ENCODE measurements at regions not wholly inside any gene's neighbourhood (a gene's known extent, or its start where the extent isn't known, plus 50 kb on each side); places are given as distances from the start of the nearest gene placed in this dataset.

DNA sequence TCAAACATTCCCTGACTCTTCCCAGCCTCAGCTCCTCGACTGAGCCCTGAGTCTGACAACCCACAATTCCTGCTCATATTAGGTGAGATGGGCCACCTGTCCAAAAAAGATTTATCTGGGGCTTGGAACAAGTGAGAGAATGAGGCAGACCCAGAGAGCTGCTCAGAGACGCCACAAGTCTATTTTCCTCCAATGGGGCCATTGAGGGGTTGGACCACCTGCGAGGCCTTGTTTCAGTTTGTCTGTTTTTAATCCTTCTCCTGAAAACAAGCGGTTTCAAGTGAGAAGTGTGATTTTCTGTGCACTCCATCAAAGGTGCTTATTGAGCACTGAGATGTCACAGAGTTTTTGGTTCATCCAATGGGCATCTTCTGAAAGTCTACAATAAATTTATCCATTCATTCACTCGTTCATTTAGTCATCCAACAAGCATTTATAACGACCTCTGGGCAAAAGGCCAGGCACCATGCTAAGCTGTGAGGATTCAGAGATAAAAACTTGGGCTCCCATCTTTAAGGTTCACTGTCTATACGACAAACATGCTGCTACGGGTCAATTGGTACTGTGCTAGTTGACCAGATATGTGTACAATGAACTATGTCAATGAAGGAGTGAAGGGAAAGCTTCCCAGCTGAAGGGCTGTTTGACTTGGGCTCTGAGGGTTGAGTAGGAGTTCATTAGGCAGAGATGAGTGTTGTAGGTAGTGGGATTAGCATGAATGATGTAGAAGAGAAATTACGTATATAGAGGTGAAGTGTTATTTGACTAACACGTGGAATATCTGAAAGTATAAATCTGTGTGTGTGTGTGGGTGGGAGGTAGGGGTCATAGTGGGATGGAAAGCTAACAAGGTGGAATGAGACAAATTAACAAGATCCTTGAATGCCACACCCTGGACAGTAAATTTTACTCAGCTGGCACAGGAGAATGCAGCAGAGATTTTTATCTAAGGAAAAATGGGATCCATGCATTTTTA is 168.9 kb downstream of the MIAT start:
- Histone ChIP-seq H3K27ac (ENCODE audit: low read depth, low read length) (no peak overlapping the region), H3K27me3 (ENCODE audit: insufficient read depth, low read length) (peaks cover 4% of the 10 kb centered on the region), H3K9ac (ENCODE audit: low read length) (no peak overlapping the region), H2AFZ (ENCODE audit: low read depth, low read length) (no peak overlapping the region), H3K36me3 (ENCODE audit: insufficient read depth, low read length) (no peaks in the 10 kb centered on the region), H3K4me1 (ENCODE audit: insufficient read depth, low read length) (peaks cover 6% of the 10 kb centered on the region), H3K4me3 (ENCODE audit: insufficient read depth, low read depth, low read length) (no peak overlapping the region), H3K4me2 (ENCODE audit: low read length) (no peak overlapping the region), H3K79me2 (ENCODE audit: insufficient read depth, low read length) (no peaks in the 10 kb centered on the region), H3K9me3 (ENCODE audit: insufficient read depth, low read depth, low read length) (no peaks in the 10 kb centered on the region), H4K20me1 (ENCODE audit: insufficient read depth, low read length) (no peaks in the 10 kb centered on the region)
- Mint-ChIP-seq H3K9me3 (ENCODE audit: unreplicated experiment) (no peaks in the 10 kb centered on the region), H3K27ac (ENCODE audit: unreplicated experiment) (no peak overlapping the region), H3K4me1 (ENCODE audit: low read depth, unreplicated experiment) (peaks cover 3% of the 10 kb centered on the region), H3K27me3 (ENCODE audit: low read depth, unreplicated experiment) (peaks cover 17% of the 10 kb centered on the region), H3K4me3 (ENCODE audit: unreplicated experiment) (no peak overlapping the region), H3K36me3 (ENCODE audit: low read depth, unreplicated experiment) (no peaks in the 10 kb centered on the region)
- DNase-seq (ENCODE audit: low read depth) (no peak), FAIRE-seq (no peak)
- TF ChIP-seq, protein P1, sequence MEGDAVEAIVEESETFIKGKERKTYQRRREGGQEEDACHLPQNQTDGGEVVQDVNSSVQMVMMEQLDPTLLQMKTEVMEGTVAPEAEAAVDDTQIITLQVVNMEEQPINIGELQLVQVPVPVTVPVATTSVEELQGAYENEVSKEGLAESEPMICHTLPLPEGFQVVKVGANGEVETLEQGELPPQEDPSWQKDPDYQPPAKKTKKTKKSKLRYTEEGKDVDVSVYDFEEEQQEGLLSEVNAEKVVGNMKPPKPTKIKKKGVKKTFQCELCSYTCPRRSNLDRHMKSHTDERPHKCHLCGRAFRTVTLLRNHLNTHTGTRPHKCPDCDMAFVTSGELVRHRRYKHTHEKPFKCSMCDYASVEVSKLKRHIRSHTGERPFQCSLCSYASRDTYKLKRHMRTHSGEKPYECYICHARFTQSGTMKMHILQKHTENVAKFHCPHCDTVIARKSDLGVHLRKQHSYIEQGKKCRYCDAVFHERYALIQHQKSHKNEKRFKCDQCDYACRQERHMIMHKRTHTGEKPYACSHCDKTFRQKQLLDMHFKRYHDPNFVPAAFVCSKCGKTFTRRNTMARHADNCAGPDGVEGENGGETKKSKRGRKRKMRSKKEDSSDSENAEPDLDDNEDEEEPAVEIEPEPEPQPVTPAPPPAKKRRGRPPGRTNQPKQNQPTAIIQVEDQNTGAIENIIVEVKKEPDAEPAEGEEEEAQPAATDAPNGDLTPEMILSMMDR (IDR thresholded peaks at IDR 0.05; ENCODE audit: insufficient read depth, low read depth, low read length): no peak
- no peak for TF ChIP-seq EZH2 (IDR thresholded peaks at IDR 0.05; ENCODE audit: insufficient read depth, low read length)

DNA sequence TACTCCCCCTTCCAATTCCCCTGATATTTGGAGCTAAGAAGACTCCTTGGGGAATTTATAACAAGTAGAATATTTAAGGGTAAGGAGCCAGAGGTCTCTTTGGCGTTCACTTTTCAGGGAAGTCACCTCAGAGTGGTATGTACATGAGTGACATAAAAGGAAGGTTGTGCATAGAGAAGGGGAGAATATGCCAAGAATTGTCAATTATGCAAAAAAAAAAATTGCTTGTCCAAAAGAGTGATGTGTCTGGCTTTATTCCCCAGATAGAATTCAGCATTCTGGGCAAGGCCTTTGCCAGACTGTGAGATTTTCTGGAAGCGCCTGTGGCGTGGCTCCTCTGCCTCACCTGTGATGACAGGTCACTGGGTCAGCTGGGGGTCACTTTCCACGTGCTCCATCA is 170.2 kb downstream of the MIAT start:
- Mint-ChIP-seq H3K4me1 (ENCODE audit: low read depth, unreplicated experiment) (peaks cover 3% of the 10 kb centered on the region), H3K9me3 (ENCODE audit: unreplicated experiment) (no peaks in the 10 kb centered on the region), H3K27ac (ENCODE audit: unreplicated experiment) (no peak overlapping the region), H3K27me3 (ENCODE audit: low read depth, unreplicated experiment) (peaks cover 26% of the 10 kb centered on the region), H3K4me3 (ENCODE audit: unreplicated experiment) (no peak overlapping the region), H3K36me3 (ENCODE audit: low read depth, unreplicated experiment) (peaks cover 2% of the 10 kb centered on the region)
- Histone ChIP-seq H3K27ac (ENCODE audit: low read depth, low read length) (no peak overlapping the region), H3K4me3 (ENCODE audit: insufficient read depth, low read depth, low read length) (no peak overlapping the region), H4K20me1 (ENCODE audit: insufficient read depth, low read length) (no peaks in the 10 kb centered on the region), H3K9me3 (ENCODE audit: insufficient read depth, low read depth, low read length) (no peaks in the 10 kb centered on the region), H3K4me2 (ENCODE audit: low read length) (no peak overlapping the region), H2AFZ (ENCODE audit: low read depth, low read length) (no peak overlapping the region), H3K27me3 (ENCODE audit: insufficient read depth, low read length) (no peaks in the 10 kb centered on the region), H3K9ac (ENCODE audit: low read length) (no peak overlapping the region), H3K4me1 (ENCODE audit: insufficient read depth, low read length) (peaks cover 8% of the 10 kb centered on the region), H3K36me3 (ENCODE audit: insufficient read depth, low read length) (no peaks in the 10 kb centered on the region), H3K79me2 (ENCODE audit: insufficient read depth, low read length) (no peaks in the 10 kb centered on the region)
- FAIRE-seq (no peak), DNase-seq (ENCODE audit: low read depth) (no peak)
- TF ChIP-seq, protein P1 (IDR thresholded peaks at IDR 0.05; ENCODE audit: insufficient read depth, low read depth, low read length): no peak
- no peak for TF ChIP-seq EZH2 (IDR thresholded peaks at IDR 0.05; ENCODE audit: insufficient read depth, low read length)

DNA sequence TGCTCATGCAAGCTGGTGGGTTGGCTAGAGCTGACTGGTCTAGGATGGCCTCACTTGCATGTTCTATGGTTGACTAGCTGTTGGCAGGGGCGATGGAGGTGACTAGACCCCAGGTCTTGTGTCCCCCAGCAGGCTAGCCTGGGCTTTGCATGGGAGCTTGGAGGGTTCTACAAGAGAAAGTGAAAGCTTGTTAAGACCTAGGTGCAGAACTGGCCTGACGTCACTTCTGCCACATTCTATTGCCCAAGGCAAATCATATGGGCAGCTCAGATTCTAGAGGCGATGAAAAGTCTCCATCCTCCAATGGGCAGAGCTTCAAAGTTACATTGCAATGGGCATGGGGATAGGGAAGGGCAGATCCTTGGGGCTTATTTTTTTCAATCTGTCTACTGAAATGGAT is 170.9 kb downstream of the MIAT start:
- Histone ChIP-seq H3K4me1 (ENCODE audit: insufficient read depth, low read length) (peaks cover 8% of the 10 kb centered on the region), H2AFZ (ENCODE audit: low read depth, low read length) (no peak overlapping the region), H3K79me2 (ENCODE audit: insufficient read depth, low read length) (no peaks in the 10 kb centered on the region), H3K4me2 (ENCODE audit: low read length) (no peak overlapping the region), H3K27me3 (ENCODE audit: insufficient read depth, low read length) (no peaks in the 10 kb centered on the region), H3K27ac (ENCODE audit: low read depth, low read length) (no peak overlapping the region), H3K4me3 (ENCODE audit: insufficient read depth, low read depth, low read length) (no peak overlapping the region), H3K9ac (ENCODE audit: low read length) (no peak overlapping the region), H4K20me1 (ENCODE audit: insufficient read depth, low read length) (no peaks in the 10 kb centered on the region), H3K9me3 (ENCODE audit: insufficient read depth, low read depth, low read length) (no peaks in the 10 kb centered on the region), H3K36me3 (ENCODE audit: insufficient read depth, low read length) (no peaks in the 10 kb centered on the region)
- Mint-ChIP-seq H3K4me3 (ENCODE audit: unreplicated experiment) (no peak overlapping the region), H3K36me3 (ENCODE audit: low read depth, unreplicated experiment) (peaks cover 2% of the 10 kb centered on the region), H3K27ac (ENCODE audit: unreplicated experiment) (no peak overlapping the region), H3K27me3 (ENCODE audit: low read depth, unreplicated experiment) (peaks cover 24% of the 10 kb centered on the region), H3K4me1 (ENCODE audit: low read depth, unreplicated experiment) (peaks cover 3% of the 10 kb centered on the region), H3K9me3 (ENCODE audit: unreplicated experiment) (no peaks in the 10 kb centered on the region)
- DNase-seq (ENCODE audit: low read depth) (no peak), FAIRE-seq (no peak)
- TF ChIP-seq, protein P1 (IDR thresholded peaks at IDR 0.05; ENCODE audit: insufficient read depth, low read depth, low read length): no peak
- TF ChIP-seq EZH2 (IDR thresholded peaks at IDR 0.05; ENCODE audit: insufficient read depth, low read length): no peak

Measured in astrocyte (in vitro differentiated cells and primary cell).